ENCODE measurements at regions not wholly inside any gene's neighbourhood (a gene's known extent, or its start where the extent isn't known, plus 50 kb on each side); places are given as distances from the start of the nearest gene placed in this dataset.
"Not testable (repeated sequence)": the region's sequence is repeated elsewhere in the genome, so short reads cannot be mapped to it uniquely, and the experiment has no call there.

- no peak for DNase-seq
These were observed 334.0 kb upstream of the CLEC14A start for GRCh38 chr14:38589747-38590350.

GRCh38 chr14:38583471-38583870 is 327.6 kb upstream of the CLEC14A start:
- no peak for DNase-seq

GRCh38 chr14:38578278-38578681 is 322.4 kb upstream of the CLEC14A start:
- no peak for DNase-seq

- DNase-seq, result no peak
These were observed 311.8 kb upstream of the CLEC14A start for GRCh38 chr14:38567703-38568102.

GRCh38 chr14:38561657-38562056 is 305.8 kb upstream of the CLEC14A start:
- no peak for DNase-seq

GRCh38 chr14:38559711-38560110 is 303.8 kb upstream of the CLEC14A start:
- no peak for DNase-seq

GRCh38 chr14:38557391-38557790 is 301.5 kb upstream of the CLEC14A start:
- DNase-seq, result not testable (repeated sequence)

GRCh38 chr14:38556252-38556651 is 300.4 kb upstream of the CLEC14A start:
- DNase-seq, result no peak

GRCh38 chr14:38554026-38554425 is 298.1 kb upstream of the CLEC14A start:
- no peak for DNase-seq

- no peak for DNase-seq
These were observed 297.7 kb upstream of the CLEC14A start for GRCh38 chr14:38553586-38553985.

GRCh38 chr14:38549564-38549963 is 293.7 kb upstream of the CLEC14A start:
- no peak for DNase-seq

- no peak for DNase-seq
These were observed 292.1 kb upstream of the CLEC14A start for GRCh38 chr14:38547961-38548490.

GRCh38 chr14:38546932-38547551 is 291.1 kb upstream of the CLEC14A start:
- no peak for DNase-seq

- no peak for DNase-seq
These were observed 288.9 kb upstream of the CLEC14A start for GRCh38 chr14:38544776-38545175.

GRCh38 chr14:38543851-38544250 is 288.0 kb upstream of the CLEC14A start:
- not testable (repeated sequence) for DNase-seq

GRCh38 chr14:38538053-38538452 is 282.2 kb upstream of the CLEC14A start:
- DNase-seq, result not testable (repeated sequence)

GRCh38 chr14:38536376-38537038 is 280.6 kb upstream of the CLEC14A start:
- no peak for DNase-seq

GRCh38 chr14:38528582-38528981 is 272.7 kb upstream of the CLEC14A start:
- no peak for DNase-seq

- no peak for DNase-seq
These were observed 271.6 kb upstream of the CLEC14A start for GRCh38 chr14:38527502-38527878.

- DNase-seq, result no peak
These were observed 271.1 kb upstream of the CLEC14A start for GRCh38 chr14:38526826-38527501.

GRCh38 chr14:38524636-38525509 is 269.0 kb upstream of the CLEC14A start:
- DNase-seq, result no peak

Data from amygdala (tissue), 56 donors.